Activated CD8-positive, alpha-beta memory T cell treated with anti-CD3 and anti-CD28 coated beads, Interleukin-2, amount 50 U/mL, for 1 hour (primary cell): ENCODE measurements at regions not wholly inside any gene's neighbourhood (a gene's known extent, or its start where the extent isn't known, plus 50 kb on each side); places are given as distances from the start of the nearest gene placed in this dataset.

Experiments
- DNase-seq: peaks from one replicate; pipeline ENCODE4 v3.0.0-alpha.2; 2020; ENCODE audit errors: extremely low read depth

- DNase-seq: no peak
Observed at GRCh38 chr1:75984781-75985180, 52.6 kb upstream of the ASB17 start.

GRCh38 chr1:75985827-75986226 is 53.6 kb upstream of the ASB17 start:
- no peak for DNase-seq

GRCh38 chr1:75986478-75986877 is 54.3 kb upstream of the ASB17 start:
- DNase-seq: no peak

- DNase-seq: no peak
Observed at GRCh38 chr1:75989121-75989520, 56.9 kb upstream of the ASB17 start.

GRCh38 chr1:75990686-75991085 is 58.5 kb upstream of the ASB17 start:
- DNase-seq: no peak

- DNase-seq: peak; percentile 32
Observed at GRCh38 chr1:75991497-75992114, 59.4 kb upstream of the ASB17 start.

GRCh38 chr1:75992312-75992711 is 60.1 kb upstream of the ASB17 start:
- DNase-seq: no peak

GRCh38 chr1:75993661-75994060 is 61.5 kb upstream of the ASB17 start:
- no peak for DNase-seq

GRCh38 chr1:75996196-75996595 is 64.0 kb upstream of the ASB17 start:
- no peak for DNase-seq

- no peak for DNase-seq
Observed at GRCh38 chr1:75999034-75999433, 66.8 kb upstream of the ASB17 start.

GRCh38 chr1:76003946-76004345 is 70.6 kb upstream of the ST6GALNAC3 start:
- DNase-seq: no peak

GRCh38 chr1:76005765-76006164 is 68.8 kb upstream of the ST6GALNAC3 start:
- no peak for DNase-seq

GRCh38 chr1:76006234-76006633 is 68.3 kb upstream of the ST6GALNAC3 start:
- no peak for DNase-seq

GRCh38 chr1:76010802-76011201 is 63.7 kb upstream of the ST6GALNAC3 start:
- no peak for DNase-seq

GRCh38 chr1:76012341-76013205 is 62.0 kb upstream of the ST6GALNAC3 start:
- DNase-seq: no peak

- no peak for DNase-seq
Observed at GRCh38 chr1:76013206-76013581, 61.4 kb upstream of the ST6GALNAC3 start.

- DNase-seq: no peak
Observed at GRCh38 chr1:76015478-76016103, 59.0 kb upstream of the ST6GALNAC3 start.

GRCh38 chr1:76018045-76018444 is 56.5 kb upstream of the ST6GALNAC3 start:
- DNase-seq: no peak

GRCh38 chr1:76021846-76022245 is 52.7 kb upstream of the ST6GALNAC3 start:
- DNase-seq: no peak

GRCh38 chr1:76023669-76024435 is 50.7 kb upstream of the ST6GALNAC3 start:
- no peak for DNase-seq
